RWPE2 (cell line): ENCODE measurements at regions not wholly inside any gene's neighbourhood (a gene's known extent, or its start where the extent isn't known, plus 50 kb on each side); places are given as distances from the start of the nearest gene placed in this dataset.

Experiments used
- ATAC-seq: fragments of 200-7000 bp; cut with Tn5 transposase; 3 replicates; pipeline ENCODE4 v1.9.1; 2021; ENCODE audit warnings: low read depth
- DNase-seq: peaks from one replicate; pipeline ENCODE4 v3.0.0-alpha.2; 2020; ENCODE audit warnings: low spot score
- H3K27ac ChIP-seq: fragments of 450-650 bp; 2 replicates; pipeline ENCODE4 v1.5.1; 2017; ENCODE audit warnings: mild to moderate bottlenecking; ENCODE audit not compliant: poor library complexity, severe bottlenecking
- H3K27me3 ChIP-seq: fragments of 250-450 bp; sonication (Bioruptor Pico); 2 replicates; pipeline ENCODE4 v1.5.1; 2021; ENCODE audit warnings: mild to moderate bottlenecking, moderate library complexity; ENCODE audit not compliant: insufficient read depth, poor library complexity, severe bottlenecking
- H3K36me3 ChIP-seq: fragments of 250-450 bp; sonication (Bioruptor Pico); 2 replicates; pipeline ENCODE4 v1.5.1; 2020; ENCODE audit warnings: low read depth, mild to moderate bottlenecking, moderate library complexity
- H3K4me1 ChIP-seq: fragments of 250-450 bp; sonication (Bioruptor Pico); 2 replicates; pipeline ENCODE4 v1.5.1; 2021; ENCODE audit warnings: mild to moderate bottlenecking, moderate library complexity; ENCODE audit not compliant: insufficient read depth, poor library complexity, severe bottlenecking
- H3K4me3 ChIP-seq: fragments of 250-450 bp; sonication (Bioruptor Pico); 2 replicates; pipeline ENCODE4 v1.5.1; 2021; ENCODE audit warnings: mild to moderate bottlenecking, moderate library complexity; ENCODE audit not compliant: severe bottlenecking
- H3K9me3 ChIP-seq: fragments of 250-450 bp; sonication (Bioruptor Pico); 2 replicates; pipeline ENCODE4 v1.5.1; 2021; ENCODE audit warnings: mild to moderate bottlenecking, moderate library complexity; ENCODE audit not compliant: severe bottlenecking
- TF ChIP-seq, protein P1 (sequence below): fragments of 450-650 bp; IDR thresholded peaks from one replicate; pipeline ENCODE4 v1.5.1; 2017; ENCODE audit warnings: mild to moderate bottlenecking, moderate library complexity; ENCODE audit not compliant: poor library complexity, severe bottlenecking

GRCh38 chr3:147832611-147833010, 423.4 kb downstream of the ZIC1 start:
- Histone ChIP-seq H3K4me1 (no peaks in the 10 kb centered on the region), H3K9me3 (no peaks in the 10 kb centered on the region), H3K27me3 (no peaks in the 10 kb centered on the region), H3K4me3 (no peak overlapping the region), H3K36me3 (no peaks in the 10 kb centered on the region), H3K27ac (no peak overlapping the region)
- ATAC-seq = no peak
- TF ChIP-seq, protein P1, sequence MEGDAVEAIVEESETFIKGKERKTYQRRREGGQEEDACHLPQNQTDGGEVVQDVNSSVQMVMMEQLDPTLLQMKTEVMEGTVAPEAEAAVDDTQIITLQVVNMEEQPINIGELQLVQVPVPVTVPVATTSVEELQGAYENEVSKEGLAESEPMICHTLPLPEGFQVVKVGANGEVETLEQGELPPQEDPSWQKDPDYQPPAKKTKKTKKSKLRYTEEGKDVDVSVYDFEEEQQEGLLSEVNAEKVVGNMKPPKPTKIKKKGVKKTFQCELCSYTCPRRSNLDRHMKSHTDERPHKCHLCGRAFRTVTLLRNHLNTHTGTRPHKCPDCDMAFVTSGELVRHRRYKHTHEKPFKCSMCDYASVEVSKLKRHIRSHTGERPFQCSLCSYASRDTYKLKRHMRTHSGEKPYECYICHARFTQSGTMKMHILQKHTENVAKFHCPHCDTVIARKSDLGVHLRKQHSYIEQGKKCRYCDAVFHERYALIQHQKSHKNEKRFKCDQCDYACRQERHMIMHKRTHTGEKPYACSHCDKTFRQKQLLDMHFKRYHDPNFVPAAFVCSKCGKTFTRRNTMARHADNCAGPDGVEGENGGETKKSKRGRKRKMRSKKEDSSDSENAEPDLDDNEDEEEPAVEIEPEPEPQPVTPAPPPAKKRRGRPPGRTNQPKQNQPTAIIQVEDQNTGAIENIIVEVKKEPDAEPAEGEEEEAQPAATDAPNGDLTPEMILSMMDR = no peak
- no peak for DNase-seq

GRCh38 chr3:147836330-147836729, 427.2 kb downstream of the ZIC1 start:
- H3K27ac ChIP-seq = no peak overlapping the region
- H3K9me3 ChIP-seq = no peaks in the 10 kb centered on the region
- ATAC-seq (no peak), DNase-seq (no peak)
- H3K36me3 ChIP-seq = no peaks in the 10 kb centered on the region
- H3K27me3 ChIP-seq = no peaks in the 10 kb centered on the region
- H3K4me1 ChIP-seq = no peaks in the 10 kb centered on the region
- TF ChIP-seq, protein P1 = no peak
- no peak overlapping the region for H3K4me3 ChIP-seq

DNA sequence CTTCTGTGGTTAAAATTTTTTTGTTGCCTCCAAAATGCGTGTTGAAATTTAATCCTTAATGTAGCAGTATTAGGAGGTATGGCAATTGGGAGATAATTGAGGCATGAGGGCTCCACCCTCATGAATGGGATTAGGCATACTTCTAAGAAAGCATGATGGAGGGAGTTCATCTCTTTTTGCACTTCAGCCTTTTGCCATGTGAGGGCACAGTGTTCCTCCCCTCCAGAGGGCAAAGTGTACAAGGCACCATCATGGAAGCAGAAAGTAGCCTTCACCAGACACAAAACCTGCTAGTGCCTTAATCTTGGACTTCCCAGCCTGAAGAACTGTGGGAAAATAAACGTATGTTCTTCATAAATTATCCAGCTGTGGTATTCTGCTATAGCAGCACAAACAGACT, 429.5 kb downstream of the ZIC1 start:
- Histone ChIP-seq H3K27me3 (no peaks in the 10 kb centered on the region), H3K27ac (no peak overlapping the region), H3K4me1 (no peaks in the 10 kb centered on the region), H3K36me3 (no peaks in the 10 kb centered on the region), H3K4me3 (no peak overlapping the region), H3K9me3 (no peaks in the 10 kb centered on the region)
- TF ChIP-seq, protein P1 = peak; percentile 19
- DNase-seq (no peak), ATAC-seq (no peak; the same call in 2 of the 3 replicates)

- Histone ChIP-seq H3K27me3 (no peaks in the 10 kb centered on the region), H3K4me3 (no peak overlapping the region), H3K36me3 (no peaks in the 10 kb centered on the region), H3K27ac (no peak overlapping the region), H3K9me3 (no peaks in the 10 kb centered on the region), H3K4me1 (no peaks in the 10 kb centered on the region)
- TF ChIP-seq, protein P1 = no peak
- DNase-seq (no peak), ATAC-seq (no peak)
Measured at GRCh38 chr3:147843331-147843730, 434.2 kb downstream of the ZIC1 start.

GRCh38 chr3:147846293-147846692, 437.1 kb downstream of the ZIC1 start:
- DNase-seq (no peak), ATAC-seq (no peak)
- Histone ChIP-seq H3K27ac (no peak overlapping the region), H3K9me3 (no peaks in the 10 kb centered on the region), H3K4me3 (no peak overlapping the region), H3K36me3 (no peaks in the 10 kb centered on the region), H3K4me1 (no peaks in the 10 kb centered on the region), H3K27me3 (no peaks in the 10 kb centered on the region)
- TF ChIP-seq, protein P1 = no peak
